ENCODE measurements at regions not wholly inside any gene's neighbourhood (a gene's known extent, or its start where the extent isn't known, plus 50 kb on each side); places are given as distances from the start of the nearest gene placed in this dataset.

GRCh38 chr5:99900302-99900852 lies 634.8 kb upstream of the FAM174A start:
- H3K36me3 ChIP-seq (ENCODE audit: control insufficient read depth in 3 of 3, insufficient read depth in 3 of 3, low read length in 3 of 3) = no peaks in the 10 kb centered on the region
- no peak overlapping the region for H3K27ac ChIP-seq (ENCODE audit: low read depth, low read length)
- H3K9me3 ChIP-seq (ENCODE audit: control insufficient read depth in 3 of 3, low read length in 3 of 3) = peaks cover 0 to 2% (median 0%) of the 10 kb centered on the region in 3 donors
- H3K27me3 ChIP-seq (ENCODE audit: control insufficient read depth in 3 of 3, insufficient read depth in 3 of 3, low read length in 3 of 3) = no peaks in the 10 kb centered on the region
- no peaks in the 10 kb centered on the region for H3K4me1 ChIP-seq (ENCODE audit: control insufficient read depth in 3 of 3, insufficient read depth in 3 of 3, low read length in 3 of 3)
- no peak overlapping the region for H3K4me3 ChIP-seq (ENCODE audit: low read length in 3 of 3)
- no peak overlapping the region for H3K9ac ChIP-seq (ENCODE audit: low read depth in 1 of 3, low read length in 3 of 3)

- Histone ChIP-seq H3K9me3 (ENCODE audit: control insufficient read depth in 3 of 3, low read length in 3 of 3) (peaks cover 0 to 2% (median 0%) of the 10 kb centered on the region in 3 donors), H3K4me1 (ENCODE audit: control insufficient read depth in 3 of 3, insufficient read depth in 3 of 3, low read length in 3 of 3) (no peaks in the 10 kb centered on the region), H3K9ac (ENCODE audit: low read depth in 1 of 3, low read length in 3 of 3) (no peak overlapping the region), H3K27me3 (ENCODE audit: control insufficient read depth in 3 of 3, insufficient read depth in 3 of 3, low read length in 3 of 3) (no peaks in the 10 kb centered on the region), H3K36me3 (ENCODE audit: control insufficient read depth in 3 of 3, insufficient read depth in 3 of 3, low read length in 3 of 3) (no peaks in the 10 kb centered on the region), H3K4me3 (ENCODE audit: low read length in 3 of 3) (no peak overlapping the region), H3K27ac (ENCODE audit: low read depth, low read length) (no peak overlapping the region)
Observed at GRCh38 chr5:99879791-99880511, 655.2 kb upstream of the FAM174A start.

DNA sequence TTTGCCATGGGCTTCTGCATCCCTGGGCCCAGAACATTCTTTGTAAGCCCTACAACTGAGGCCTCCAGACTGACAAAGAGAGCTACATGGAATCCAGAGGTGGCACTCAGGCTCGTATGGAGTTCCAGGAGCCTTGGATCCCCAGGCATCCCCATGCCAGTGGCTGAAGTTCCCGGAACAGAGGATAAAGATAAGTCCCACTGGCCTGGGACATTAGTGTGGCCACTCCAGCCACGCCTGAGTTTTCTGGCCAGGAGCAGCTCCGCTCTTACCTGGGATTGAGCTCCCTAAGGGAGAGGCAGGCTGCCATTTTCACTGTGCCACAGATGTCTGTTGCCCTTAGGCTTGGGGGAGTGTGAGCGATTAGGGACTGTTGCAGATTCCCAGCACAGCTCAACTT lies 656.3 kb upstream of the FAM174A start:
- H3K27ac ChIP-seq (ENCODE audit: low read depth, low read length) = no peak overlapping the region
- no peak overlapping the region for H3K9ac ChIP-seq (ENCODE audit: low read depth in 1 of 3, low read length in 3 of 3)
- no peaks in the 10 kb centered on the region for H3K36me3 ChIP-seq (ENCODE audit: control insufficient read depth in 3 of 3, insufficient read depth in 3 of 3, low read length in 3 of 3)
- H3K4me3 ChIP-seq (ENCODE audit: low read length in 3 of 3) = no peak overlapping the region
- no peaks in the 10 kb centered on the region for H3K4me1 ChIP-seq (ENCODE audit: control insufficient read depth in 3 of 3, insufficient read depth in 3 of 3, low read length in 3 of 3)
- no peaks in the 10 kb centered on the region for H3K27me3 ChIP-seq (ENCODE audit: control insufficient read depth in 3 of 3, insufficient read depth in 3 of 3, low read length in 3 of 3)
- peaks cover 0 to 2% (median 0%) of the 10 kb centered on the region in 3 donors for H3K9me3 ChIP-seq (ENCODE audit: control insufficient read depth in 3 of 3, low read length in 3 of 3)

DNA sequence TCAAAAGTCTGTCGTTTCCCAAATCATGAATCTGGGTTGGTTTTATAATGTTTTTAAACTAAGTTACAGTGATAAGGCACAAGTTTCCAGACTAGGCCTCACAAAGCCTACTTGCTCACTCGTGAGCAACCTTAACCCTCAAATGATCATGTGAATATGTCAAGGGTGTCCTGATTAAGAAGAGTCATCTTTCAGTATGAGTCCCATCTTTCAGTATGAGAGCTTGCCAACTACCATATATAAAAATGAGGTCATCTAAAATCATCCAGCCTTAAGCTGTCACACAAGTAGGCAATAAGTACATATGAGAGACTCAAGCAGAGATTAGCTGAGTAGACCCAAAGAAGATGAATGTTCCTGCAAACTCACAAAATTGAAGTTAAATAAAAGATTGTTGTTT lies 668.4 kb upstream of the FAM174A start:
- Histone ChIP-seq H3K36me3 (ENCODE audit: control insufficient read depth in 3 of 3, insufficient read depth in 3 of 3, low read length in 3 of 3) (no peaks in the 10 kb centered on the region), H3K27me3 (ENCODE audit: control insufficient read depth in 3 of 3, insufficient read depth in 3 of 3, low read length in 3 of 3) (no peaks in the 10 kb centered on the region), H3K4me3 (ENCODE audit: low read length in 3 of 3) (no peak overlapping the region), H3K4me1 (ENCODE audit: control insufficient read depth in 3 of 3, insufficient read depth in 3 of 3, low read length in 3 of 3) (no peaks in the 10 kb centered on the region), H3K27ac (ENCODE audit: low read depth, low read length) (no peak overlapping the region), H3K9me3 (ENCODE audit: control insufficient read depth in 3 of 3, low read length in 3 of 3) (no peaks in the 10 kb centered on the region), H3K9ac (ENCODE audit: low read depth in 1 of 3, low read length in 3 of 3) (no peak overlapping the region)

DNA sequence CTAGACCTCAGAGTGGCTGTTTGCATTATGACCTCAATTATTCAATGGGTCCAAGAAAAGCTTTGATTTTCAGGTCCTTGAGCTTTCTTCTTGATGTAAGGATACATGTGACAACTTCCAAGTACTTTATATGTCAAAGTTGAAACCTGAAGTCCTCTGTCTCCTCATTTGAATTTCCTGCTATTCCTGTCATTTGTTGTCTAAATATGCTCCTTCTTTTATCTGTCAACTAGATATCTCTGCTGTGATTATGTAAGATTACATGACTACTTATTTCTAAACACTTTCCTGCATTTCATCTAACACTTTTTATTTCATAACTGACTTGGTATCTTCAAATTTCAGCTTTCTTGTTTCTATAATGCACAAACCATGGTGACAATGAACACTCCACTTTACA lies 670.0 kb upstream of the FAM174A start:
- H3K36me3 ChIP-seq (ENCODE audit: control insufficient read depth in 3 of 3, insufficient read depth in 3 of 3, low read length in 3 of 3) = no peaks in the 10 kb centered on the region
- H3K27ac ChIP-seq (ENCODE audit: low read depth, low read length) = no peak overlapping the region
- H3K4me1 ChIP-seq (ENCODE audit: control insufficient read depth in 3 of 3, insufficient read depth in 3 of 3, low read length in 3 of 3) = no peaks in the 10 kb centered on the region
- H3K9ac ChIP-seq (ENCODE audit: low read depth in 1 of 3, low read length in 3 of 3) = no peak overlapping the region
- no peaks in the 10 kb centered on the region for H3K27me3 ChIP-seq (ENCODE audit: control insufficient read depth in 3 of 3, insufficient read depth in 3 of 3, low read length in 3 of 3)
- H3K4me3 ChIP-seq (ENCODE audit: low read length in 3 of 3) = no peak overlapping the region
- no peaks in the 10 kb centered on the region for H3K9me3 ChIP-seq (ENCODE audit: control insufficient read depth in 3 of 3, low read length in 3 of 3)

DNA sequence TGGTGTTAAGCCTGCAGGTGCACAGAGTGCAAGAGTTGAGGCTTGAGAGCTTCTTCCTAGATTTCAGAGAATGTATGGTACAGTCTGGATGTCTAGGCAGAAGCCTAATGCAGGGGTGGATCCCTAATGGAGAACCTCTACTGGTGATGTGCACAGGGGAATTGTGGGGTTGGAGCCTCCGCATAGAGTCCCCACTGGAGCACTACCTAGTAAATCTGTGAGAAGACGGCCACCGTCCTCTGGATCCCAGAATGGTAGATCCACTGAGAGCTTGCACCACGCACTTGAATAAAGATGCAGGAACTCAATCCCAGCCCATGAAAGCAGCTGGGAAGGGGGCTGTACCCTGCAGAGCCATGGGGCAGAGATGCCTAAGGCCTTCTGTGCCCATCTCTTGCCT lies 699.4 kb upstream of the FAM174A start:
- Histone ChIP-seq H3K9me3 (ENCODE audit: control insufficient read depth in 3 of 3, low read length in 3 of 3) (no peaks in the 10 kb centered on the region), H3K9ac (ENCODE audit: low read depth in 1 of 3, low read length in 3 of 3) (no peak overlapping the region), H3K4me3 (ENCODE audit: low read length in 3 of 3) (no peak overlapping the region), H3K27me3 (ENCODE audit: control insufficient read depth in 3 of 3, insufficient read depth in 3 of 3, low read length in 3 of 3) (no peaks in the 10 kb centered on the region), H3K36me3 (ENCODE audit: control insufficient read depth in 3 of 3, insufficient read depth in 3 of 3, low read length in 3 of 3) (no peaks in the 10 kb centered on the region), H3K27ac (ENCODE audit: low read depth, low read length) (no peak overlapping the region), H3K4me1 (ENCODE audit: control insufficient read depth in 3 of 3, insufficient read depth in 3 of 3, low read length in 3 of 3) (no peaks in the 10 kb centered on the region)

DNA sequence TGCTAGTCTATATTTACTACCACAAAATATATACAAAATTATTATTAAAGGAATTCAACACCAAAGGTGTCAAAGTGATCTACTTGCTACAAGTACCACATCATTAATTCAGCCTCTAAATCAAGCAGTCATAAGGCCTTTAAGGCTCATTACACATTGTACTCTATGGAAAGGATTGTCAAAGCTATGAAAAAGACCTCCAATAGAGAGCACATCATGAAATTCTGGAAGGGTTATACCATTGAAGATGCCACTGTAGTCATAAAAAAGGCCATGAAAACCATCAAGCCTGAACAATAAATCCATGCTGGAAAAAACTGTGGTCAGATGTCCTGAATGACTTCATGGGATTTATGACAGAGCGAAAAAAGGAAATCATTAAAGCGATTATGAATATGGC lies 708.0 kb upstream of the FAM174A start:
- Histone ChIP-seq H3K9me3 (ENCODE audit: control insufficient read depth in 3 of 3, low read length in 3 of 3) (no peaks in the 10 kb centered on the region), H3K36me3 (ENCODE audit: control insufficient read depth in 3 of 3, insufficient read depth in 3 of 3, low read length in 3 of 3) (no peaks in the 10 kb centered on the region), H3K27me3 (ENCODE audit: control insufficient read depth in 3 of 3, insufficient read depth in 3 of 3, low read length in 3 of 3) (no peaks in the 10 kb centered on the region), H3K27ac (ENCODE audit: low read depth, low read length) (no peak overlapping the region), H3K9ac (ENCODE audit: low read depth in 1 of 3, low read length in 3 of 3) (no peak overlapping the region), H3K4me1 (ENCODE audit: control insufficient read depth in 3 of 3, insufficient read depth in 3 of 3, low read length in 3 of 3) (no peaks in the 10 kb centered on the region), H3K4me3 (ENCODE audit: low read length in 3 of 3) (no peak overlapping the region)

DNA sequence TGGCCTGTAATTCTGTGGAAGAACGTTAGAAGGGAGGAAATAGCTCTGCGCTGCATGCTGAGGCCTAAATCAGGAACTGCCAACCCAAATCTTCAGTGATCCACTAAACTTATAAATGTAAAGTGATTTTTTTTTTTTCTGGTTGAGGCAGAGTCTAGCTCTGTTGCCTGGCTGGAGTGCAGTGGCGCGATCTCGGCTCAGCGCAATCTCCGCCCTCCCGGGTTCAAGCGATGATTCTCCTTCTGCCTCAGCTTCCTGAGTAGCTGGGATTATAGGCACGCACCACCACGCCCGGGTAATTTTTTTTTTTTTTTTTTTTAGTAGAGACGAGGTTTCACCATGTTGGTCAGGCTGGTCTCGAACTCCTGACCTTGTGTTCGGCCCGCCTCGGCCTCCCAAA lies 717.4 kb upstream of the FAM174A start:
- Histone ChIP-seq H3K36me3 (ENCODE audit: control insufficient read depth in 3 of 3, insufficient read depth in 3 of 3, low read length in 3 of 3) (no peaks in the 10 kb centered on the region), H3K4me3 (ENCODE audit: low read length in 3 of 3) (no peak overlapping the region), H3K9me3 (ENCODE audit: control insufficient read depth in 3 of 3, low read length in 3 of 3) (no peaks in the 10 kb centered on the region), H3K27ac (ENCODE audit: low read depth, low read length) (no peak overlapping the region), H3K4me1 (ENCODE audit: control insufficient read depth in 3 of 3, insufficient read depth in 3 of 3, low read length in 3 of 3) (no peaks in the 10 kb centered on the region), H3K9ac (ENCODE audit: low read depth in 1 of 3, low read length in 3 of 3) (no peak overlapping the region), H3K27me3 (ENCODE audit: control insufficient read depth in 3 of 3, insufficient read depth in 3 of 3, low read length in 3 of 3) (no peaks in the 10 kb centered on the region)

GRCh38 chr5:99814321-99815063 lies 720.7 kb upstream of the FAM174A start:
- no peaks in the 10 kb centered on the region for H3K9me3 ChIP-seq (ENCODE audit: control insufficient read depth in 3 of 3, low read length in 3 of 3)
- no peaks in the 10 kb centered on the region for H3K36me3 ChIP-seq (ENCODE audit: control insufficient read depth in 3 of 3, insufficient read depth in 3 of 3, low read length in 3 of 3)
- no peak overlapping the region for H3K9ac ChIP-seq (ENCODE audit: low read depth in 1 of 3, low read length in 3 of 3)

DNA sequence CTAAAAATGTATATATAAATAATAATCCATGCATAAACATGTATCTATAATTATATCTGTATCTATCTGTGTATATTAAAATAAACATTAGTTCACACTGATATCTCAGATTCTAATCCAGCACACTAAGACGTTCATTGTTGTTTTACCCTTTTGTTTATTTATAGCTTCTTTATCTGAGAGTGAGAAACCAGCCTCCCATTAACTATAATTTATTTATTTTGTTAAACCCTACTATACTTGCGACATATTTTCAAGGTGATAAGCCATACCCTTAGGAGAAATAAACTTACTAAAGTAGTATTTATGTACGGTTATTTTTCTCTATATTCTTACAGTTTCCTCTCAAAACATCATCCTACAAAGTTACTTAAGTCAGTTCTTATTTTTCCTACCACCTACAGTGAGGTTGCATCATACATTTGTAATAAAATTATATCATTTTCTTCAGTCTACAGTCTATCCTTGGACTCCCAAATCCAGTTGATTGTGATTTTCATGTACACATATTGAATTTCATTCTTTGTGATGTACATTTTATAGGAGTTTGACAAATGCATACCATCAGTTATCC lies 726.4 kb upstream of the FAM174A start:
- H3K27me3 ChIP-seq (ENCODE audit: control insufficient read depth in 3 of 3, insufficient read depth in 3 of 3, low read length in 3 of 3) = no peaks in the 10 kb centered on the region
- no peak overlapping the region for H3K27ac ChIP-seq (ENCODE audit: low read depth, low read length)
- H3K36me3 ChIP-seq (ENCODE audit: control insufficient read depth in 3 of 3, insufficient read depth in 3 of 3, low read length in 3 of 3) = no peaks in the 10 kb centered on the region
- no peak overlapping the region for H3K4me3 ChIP-seq (ENCODE audit: low read length in 3 of 3)
- no peaks in the 10 kb centered on the region for H3K9me3 ChIP-seq (ENCODE audit: control insufficient read depth in 3 of 3, low read length in 3 of 3)
- no peaks in the 10 kb centered on the region for H3K4me1 ChIP-seq (ENCODE audit: control insufficient read depth in 3 of 3, insufficient read depth in 3 of 3, low read length in 3 of 3)
- H3K9ac ChIP-seq (ENCODE audit: low read depth in 1 of 3, low read length in 3 of 3) = no peak overlapping the region

More at GRCh38 chr5:99814321-99815063, 720.7 kb upstream of the FAM174A start:
- no peak overlapping the region for H3K4me3 ChIP-seq (ENCODE audit: low read length in 3 of 3)
- no peaks in the 10 kb centered on the region for H3K4me1 ChIP-seq (ENCODE audit: control insufficient read depth in 3 of 3, insufficient read depth in 3 of 3, low read length in 3 of 3)
- H3K27ac ChIP-seq (ENCODE audit: low read depth, low read length) = no peak overlapping the region
- H3K27me3 ChIP-seq (ENCODE audit: control insufficient read depth in 3 of 3, insufficient read depth in 3 of 3, low read length in 3 of 3) = no peaks in the 10 kb centered on the region
